SKM-1 treated with dmso at 0.1 percent for 144 hours (cell line): ENCODE measurements at regions not wholly inside any gene's neighbourhood (a gene's known extent, or its start where the extent isn't known, plus 50 kb on each side); places are given as distances from the start of the nearest gene placed in this dataset.
A peak's percentile ranks its signal among the peaks of the same experiment; 100 is the strongest.

ENCODE experiments used
- DNase-seq: peaks from one replicate; lab custom pipeline; 2025; ENCODE audit not compliant: unreplicated experiment; lab: John Stamatoyannopoulos, UW

DNA sequence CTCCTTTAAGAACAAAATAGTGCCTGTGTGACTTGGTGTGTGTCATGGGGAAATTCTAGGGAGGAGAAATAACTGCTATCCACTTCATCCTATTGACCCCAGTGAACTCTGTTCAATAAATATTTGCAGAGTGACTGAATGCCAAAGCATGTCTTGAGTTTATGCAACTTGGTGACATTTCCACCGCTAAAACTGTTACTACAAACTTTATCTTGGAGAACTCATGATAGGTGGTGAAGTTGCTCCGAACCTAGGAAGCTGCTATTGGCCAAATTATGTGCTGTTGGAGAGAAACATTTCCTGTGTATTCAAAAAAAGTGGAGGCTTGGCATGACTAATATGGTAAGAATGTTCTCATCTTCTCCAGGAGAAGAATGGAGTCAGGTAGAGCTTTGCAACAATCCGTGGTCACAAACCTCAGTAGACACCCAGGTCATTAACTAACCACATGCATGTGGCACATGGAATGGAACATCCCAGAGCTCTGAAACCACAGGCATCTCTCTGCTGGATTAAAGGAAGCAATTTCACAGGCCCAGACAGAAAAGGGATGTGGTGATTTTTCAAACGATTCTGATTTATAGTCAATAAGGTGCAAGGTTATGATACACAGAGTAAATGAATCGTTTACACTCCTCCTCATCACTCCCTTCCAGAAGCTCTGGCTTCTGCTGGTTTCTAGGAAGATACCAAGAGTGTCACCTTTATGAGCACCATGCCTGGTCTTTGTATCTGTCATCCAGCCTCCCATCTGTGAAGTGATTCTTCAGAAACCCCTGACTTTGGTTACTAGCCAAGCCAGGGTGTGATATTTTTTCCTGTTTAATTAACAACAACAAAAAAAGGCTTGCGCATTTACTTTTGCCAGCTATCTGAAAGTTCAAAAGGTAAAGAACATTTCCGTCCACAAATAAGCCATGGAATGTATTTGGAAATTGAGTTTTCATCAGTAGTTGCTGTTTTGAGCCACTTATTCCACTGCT lies 361.1 kb downstream of the TGFB2 start:
- DNase-seq: no peak

GRCh38 chr1:218711001-218711400 lies 365.9 kb downstream of the TGFB2 start:
- DNase-seq: no peak

DNA sequence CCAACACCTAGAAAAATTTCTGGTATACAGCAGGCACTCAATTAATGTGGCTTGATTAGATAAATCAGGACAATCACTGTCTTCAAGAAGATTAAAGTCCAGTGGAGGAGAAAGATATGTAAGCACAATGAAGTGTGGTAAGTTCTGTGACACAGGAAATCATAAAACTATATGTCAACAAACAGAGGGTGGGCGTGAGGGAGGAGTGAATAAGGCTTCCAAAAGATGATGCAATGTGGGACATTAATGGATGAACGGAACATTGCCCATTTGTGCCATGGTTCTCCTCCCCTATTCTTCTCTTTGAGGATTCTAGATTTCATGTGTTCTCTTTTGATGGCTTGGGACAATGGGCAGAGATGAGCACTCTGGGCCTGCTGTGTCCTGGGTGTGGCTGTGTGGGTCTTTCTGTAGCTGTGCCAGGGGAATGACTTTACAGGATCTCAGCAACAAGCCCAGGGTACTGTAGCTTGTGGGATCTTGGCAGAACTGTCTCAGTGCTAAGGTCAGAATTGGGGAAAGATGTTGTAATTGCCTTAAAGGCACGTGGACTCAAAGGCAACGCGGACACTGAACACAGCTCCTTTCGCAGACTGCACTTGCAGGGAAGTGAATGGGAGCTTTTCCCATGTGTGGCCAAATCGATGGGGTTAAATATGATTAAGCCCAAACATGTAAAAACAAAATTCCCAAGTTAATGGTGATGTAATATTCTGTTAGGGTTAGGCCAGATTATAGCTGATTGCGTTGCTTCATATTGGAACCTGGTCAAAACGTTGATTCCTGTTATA lies 366.9 kb downstream of the TGFB2 start:
- DNase-seq: no peak

DNA sequence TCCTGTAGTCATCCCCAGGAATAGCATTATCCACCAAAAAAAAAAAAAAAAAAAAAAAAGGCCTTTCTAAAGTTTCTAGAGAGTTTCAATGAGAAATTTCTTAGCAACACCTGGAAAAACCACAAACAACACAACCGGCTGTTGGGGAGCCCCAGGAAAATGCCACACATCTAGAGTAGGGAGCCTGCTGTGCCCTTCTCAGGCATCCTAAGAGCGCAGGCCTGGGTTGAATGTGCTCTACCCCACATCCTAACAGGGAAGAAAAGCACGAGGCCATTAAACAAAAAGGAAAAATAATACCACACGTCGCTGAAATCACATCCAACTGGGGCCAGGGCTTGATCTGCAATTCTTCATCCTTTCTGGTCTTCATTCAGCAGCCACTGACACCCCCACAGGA lies 367.5 kb downstream of the TGFB2 start:
- no peak for DNase-seq

GRCh38 chr1:218715961-218716669 lies 371.0 kb downstream of the TGFB2 start:
- DNase-seq: no peak

- no peak for DNase-seq
Observed at GRCh38 chr1:218717575-218717974, 372.4 kb downstream of the TGFB2 start.

- no peak for DNase-seq
Observed at GRCh38 chr1:218718206-218718605, 373.1 kb downstream of the TGFB2 start.

- DNase-seq: no peak
Observed at GRCh38 chr1:218718977-218719376, 373.8 kb downstream of the TGFB2 start.

DNA sequence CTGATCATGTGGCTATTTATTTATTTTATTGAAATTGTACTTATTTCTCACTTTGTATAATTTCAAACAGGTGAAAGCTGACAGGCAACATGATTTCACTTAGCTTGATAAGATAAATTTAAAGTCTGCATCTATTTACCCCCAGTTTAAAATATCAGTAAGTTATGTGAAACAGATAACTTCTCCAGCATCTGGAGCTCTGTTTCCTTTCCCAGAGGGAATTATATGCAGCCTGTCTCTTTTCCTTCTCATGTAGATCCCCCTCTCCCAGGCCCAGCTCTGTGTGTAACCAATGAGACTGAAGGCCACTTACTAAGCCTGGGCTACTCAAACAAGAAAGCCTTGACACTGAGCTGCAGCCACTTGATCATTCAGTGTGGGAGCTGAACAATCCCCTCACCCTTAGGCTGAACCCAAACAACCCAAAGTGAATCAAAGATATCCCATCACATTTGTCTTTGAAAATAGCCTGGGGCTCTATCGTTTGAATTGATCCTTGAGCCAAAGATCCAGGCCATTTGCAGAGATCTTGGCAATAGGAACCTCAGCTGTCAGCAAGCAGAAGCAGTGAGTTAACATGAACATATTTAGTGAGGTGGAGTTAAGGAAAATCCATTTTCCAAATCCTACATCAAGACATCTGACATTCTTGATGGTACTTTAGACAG lies 383.9 kb downstream of the TGFB2 start:
- no peak for DNase-seq

DNA sequence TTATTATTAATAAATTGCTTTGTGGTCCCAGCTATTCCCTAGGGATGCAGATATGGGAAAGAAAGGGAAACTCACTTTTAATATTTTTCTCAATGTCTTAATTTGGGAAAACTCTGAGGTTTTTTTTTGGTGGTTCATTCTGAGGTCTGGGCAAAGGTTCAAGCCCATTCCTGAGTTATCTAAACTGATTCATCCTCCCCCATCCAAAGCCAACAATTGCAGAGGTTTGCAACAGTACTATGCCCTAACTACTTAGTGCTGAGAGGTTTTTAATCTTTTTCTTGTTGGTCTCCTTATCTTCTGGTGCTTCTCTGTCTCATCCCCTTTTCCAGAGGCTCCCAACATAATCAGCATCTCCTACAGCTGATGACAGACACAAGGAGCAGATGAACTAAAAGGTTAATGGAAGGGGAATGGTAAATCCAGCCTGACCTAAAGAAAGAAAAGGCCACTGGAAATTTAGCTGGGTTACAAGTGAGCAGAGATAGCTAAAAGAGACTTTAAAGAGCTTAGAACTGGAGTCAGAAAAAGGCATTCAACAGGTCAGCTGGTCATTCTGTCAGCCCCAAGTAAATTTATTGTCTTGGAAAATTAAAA lies 390.4 kb downstream of the TGFB2 start:
- no peak for DNase-seq

- no peak for DNase-seq
Observed at GRCh38 chr1:218739426-218739825, 394.3 kb downstream of the TGFB2 start.

GRCh38 chr1:218741852-218742251 lies 396.7 kb downstream of the TGFB2 start:
- DNase-seq: no peak

- no peak for DNase-seq
Observed at GRCh38 chr1:218742467-218743262, 397.5 kb downstream of the TGFB2 start.

DNA sequence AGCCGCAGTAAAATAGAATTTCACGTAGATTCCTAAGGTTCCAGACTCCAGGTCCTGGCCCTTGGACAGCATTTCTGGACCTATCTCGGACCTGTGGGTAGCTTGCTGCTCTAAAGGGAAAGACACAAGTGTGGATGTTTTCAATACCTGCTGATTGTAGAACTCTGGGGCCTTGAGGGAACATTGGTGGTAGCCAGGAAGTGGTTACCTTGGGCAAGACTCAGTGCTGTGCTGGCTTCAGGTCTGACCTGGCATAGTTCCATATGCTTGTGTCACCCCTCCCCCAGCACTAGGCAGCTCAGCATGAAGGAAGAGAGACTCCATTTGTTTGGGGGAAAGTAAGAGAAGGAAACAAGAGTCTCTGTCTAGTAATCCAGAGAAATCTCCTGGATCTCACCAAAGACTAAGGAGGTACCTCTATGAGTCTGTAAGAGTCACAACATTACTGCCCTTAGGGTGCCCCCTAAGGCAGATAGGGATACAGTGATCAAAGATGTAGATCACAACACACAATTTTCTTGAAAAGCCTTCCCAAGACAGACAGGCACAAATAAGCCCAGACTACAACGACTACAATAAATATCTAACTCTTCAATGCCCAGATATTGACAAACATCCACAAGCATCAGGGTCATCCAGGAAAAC lies 398.8 kb downstream of the TGFB2 start:
- peak; percentile 58 for DNase-seq

- DNase-seq: no peak
Observed at GRCh38 chr1:218748071-218748470, 402.9 kb downstream of the TGFB2 start.

DNA sequence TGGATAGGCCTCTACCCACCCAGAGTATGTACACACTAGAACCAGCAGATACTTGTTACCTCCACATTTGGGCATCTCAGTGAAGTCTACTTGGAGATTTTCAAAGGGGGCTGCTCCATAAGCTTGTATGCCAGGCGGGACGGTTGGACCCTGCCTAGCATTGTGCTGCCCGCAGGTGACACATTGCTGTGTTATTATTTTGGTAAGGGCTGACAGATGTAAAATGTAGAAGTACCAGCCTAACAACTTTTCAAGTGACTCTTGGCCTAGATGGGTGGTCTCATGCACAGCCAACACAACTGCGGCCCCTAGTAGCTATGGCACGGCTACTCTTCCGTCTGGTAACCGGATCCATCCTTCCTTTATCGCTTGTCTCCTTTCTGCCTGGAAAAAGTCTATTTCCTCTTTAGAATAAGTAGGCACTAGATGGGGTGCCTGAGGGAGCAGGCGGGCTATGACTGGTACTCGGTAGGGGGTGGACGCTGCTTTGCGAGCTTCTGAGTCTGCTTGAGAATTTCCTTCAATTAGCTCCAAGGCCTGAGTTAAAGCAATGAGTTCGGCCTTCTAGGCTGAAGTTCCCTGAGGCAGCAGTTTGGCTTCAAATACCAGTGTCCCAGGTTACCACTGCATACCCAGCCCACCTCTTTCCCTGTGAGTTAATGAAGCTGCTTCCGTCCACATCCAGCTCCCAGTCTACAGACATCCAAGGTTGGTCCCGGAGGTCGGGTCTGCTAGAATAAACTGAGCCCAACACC lies 405.3 kb downstream of the TGFB2 start:
- DNase-seq: no peak

DNA sequence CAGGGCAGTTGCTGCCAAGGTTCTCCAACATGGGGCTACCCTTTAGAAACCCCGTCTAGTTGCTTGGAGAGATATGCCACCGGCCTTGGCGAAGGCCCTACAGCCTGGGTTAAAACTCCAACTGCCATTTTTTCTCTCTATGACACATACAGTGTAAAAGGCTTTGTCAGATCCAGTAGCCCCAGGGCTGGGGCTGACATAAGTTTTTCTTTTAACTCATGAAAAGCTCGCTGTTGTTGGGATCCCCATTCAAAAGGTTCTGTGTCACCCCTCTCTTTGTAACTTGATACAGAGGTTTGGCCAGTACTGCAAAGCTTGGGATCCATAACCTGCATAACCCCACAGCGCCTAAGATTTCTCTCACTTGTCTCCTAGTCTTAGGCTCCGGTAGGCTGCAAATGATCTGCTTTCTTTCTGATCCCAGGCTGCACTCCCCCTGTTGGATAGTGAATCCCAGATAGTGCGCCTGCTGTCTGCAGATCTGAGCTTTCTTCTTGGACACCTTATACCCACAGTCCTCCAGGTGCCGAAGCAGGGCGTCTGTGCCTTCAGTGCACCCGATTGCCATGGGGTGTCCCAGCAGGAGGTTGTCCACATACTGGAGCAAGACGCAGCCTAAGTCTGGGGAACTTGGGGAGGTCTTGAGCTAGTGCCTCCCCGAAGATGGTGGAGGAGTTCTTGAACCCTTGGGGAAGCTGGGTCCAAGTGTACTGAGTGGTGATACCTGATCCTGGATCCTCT lies 406.2 kb downstream of the TGFB2 start:
- no peak for DNase-seq

GRCh38 chr1:218752126-218752525 lies 407.0 kb downstream of the TGFB2 start:
- DNase-seq: no peak
